Gastrocnemius medialis (tissue), 4 donors: ENCODE measurements at regions not wholly inside any gene's neighbourhood (a gene's known extent, or its start where the extent isn't known, plus 50 kb on each side); places are given as distances from the start of the nearest gene placed in this dataset.

Experiments
- ATAC-seq, 2 donors: fragments of 150-250 bp; one replicate each; pipeline ENCODE4 v1.9.1; 2016
- DNase-seq, 2 donors: peaks; one replicate each; pipeline ENCODE4 v3.0.0-alpha.2; 2019
- H3K27ac ChIP-seq, 4 donors: fragments of 200-600 bp; sonication (generic); 1 replicate in 1 of 4; 2 replicates in 3 of 4; pipeline ENCODE4 v1.5.1; 2016 to 2018; ENCODE audit warnings: mild to moderate bottlenecking in 2 of 4, moderate library complexity in 1 of 4
- H3K27me3 ChIP-seq, 3 donors: fragments of 200-600 bp; sonication (generic) in 2 of 3; 1 replicate in 1 of 3; 2 replicates in 2 of 3; pipeline versions ENCODE4 v1.5.1 to v1.6.0; 2016 to 2019; ENCODE audit warnings: mild to moderate bottlenecking in 1 of 3, moderate library complexity in 1 of 3
- H3K36me3 ChIP-seq, 2 donors: fragments of 200-600 bp; sonication (generic) in 1 of 2; one replicate each; pipeline ENCODE4 v1.5.1; 2017 to 2018
- H3K4me1 ChIP-seq, 2 donors: fragments of 200-600 bp; sonication (generic) in 1 of 2; one replicate each; pipeline ENCODE4 v1.5.1; 2016 to 2017; ENCODE audit warnings: mild to moderate bottlenecking in 2 of 2
- H3K4me3 ChIP-seq, 4 donors: fragments of 200-600 bp; sonication (generic) in 3 of 4; 1 replicate in 1 of 4; 2 replicates in 3 of 4; pipeline ENCODE4 v1.5.1; 2016 to 2019; ENCODE audit warnings: mild to moderate bottlenecking in 2 of 4
- H3K9me3 ChIP-seq, 3 donors: fragments of 200-600 bp; sonication (generic) in 2 of 3; 1 replicate in 1 of 3; 2 replicates in 2 of 3; pipeline ENCODE4 v1.5.1; 2016 to 2019
- POLR2A ChIP-seq, 2 donors: fragments of 450-650 bp; IDR thresholded peaks; one replicate each; pipeline ENCODE4 v1.6.1; 2017; ENCODE audit warnings: antibody characterized with exemption in 2 of 2, mild to moderate bottlenecking in 2 of 2, moderate library complexity in 2 of 2
- in situ Hi-C, 4 donors: fragments of 200-750 bp; cut with MboI; loops; one replicate each; pipeline versions ENCODE4 v1.15.0 to v1.8.0; 2017; ENCODE audit warnings: low sequenced_read_pairs in 4 of 4
- intact Hi-C: fragments of 100-400 bp; cut with DNase I; formaldehyde crosslinking; loops from one replicate; pipeline ENCODE4 v1.15.1; 2023; ENCODE audit warnings: low total_unique reads
- TF ChIP-seq, protein P1 (sequence below), 5 experiments: fragments of 450-650 bp in 3 of 5; fragments of 200-600 bp in 2 of 5; sonication (generic) in 2 of 5; IDR thresholded peaks in 4 of 5; conservative IDR thresholded peaks in 1 of 5; 1 replicate in 4 of 5; 2 replicates in 1 of 5; pipeline ENCODE4 v1.5.1; 2016 to 2019; ENCODE audit warnings: antibody characterized with exemption in 5 of 5, mild to moderate bottlenecking in 3 of 5, moderate library complexity in 3 of 5

DNA sequence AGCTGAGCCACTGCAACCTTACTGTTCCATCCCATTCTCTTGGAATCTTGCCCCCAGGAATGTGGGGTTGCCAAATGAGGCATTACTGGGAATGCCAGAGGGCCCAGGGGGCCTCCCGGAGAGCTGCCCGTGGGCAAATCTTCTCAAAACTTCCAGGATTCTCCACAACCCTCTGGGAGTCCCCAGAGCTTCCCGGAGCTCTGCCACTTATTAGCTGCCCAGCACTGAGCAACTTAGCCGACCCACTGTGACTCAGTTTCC, 306.0 kb downstream of the FOXL1 start:
- H3K9me3 ChIP-seq = no peaks in the 10 kb centered on the region
- no peaks in the 10 kb centered on the region for H3K36me3 ChIP-seq
- ATAC-seq = no peak
- in situ Hi-C loops (no loop called here), intact Hi-C loops (no loop called here)
- DNase-seq = no peak
- TF ChIP-seq, protein P1, sequence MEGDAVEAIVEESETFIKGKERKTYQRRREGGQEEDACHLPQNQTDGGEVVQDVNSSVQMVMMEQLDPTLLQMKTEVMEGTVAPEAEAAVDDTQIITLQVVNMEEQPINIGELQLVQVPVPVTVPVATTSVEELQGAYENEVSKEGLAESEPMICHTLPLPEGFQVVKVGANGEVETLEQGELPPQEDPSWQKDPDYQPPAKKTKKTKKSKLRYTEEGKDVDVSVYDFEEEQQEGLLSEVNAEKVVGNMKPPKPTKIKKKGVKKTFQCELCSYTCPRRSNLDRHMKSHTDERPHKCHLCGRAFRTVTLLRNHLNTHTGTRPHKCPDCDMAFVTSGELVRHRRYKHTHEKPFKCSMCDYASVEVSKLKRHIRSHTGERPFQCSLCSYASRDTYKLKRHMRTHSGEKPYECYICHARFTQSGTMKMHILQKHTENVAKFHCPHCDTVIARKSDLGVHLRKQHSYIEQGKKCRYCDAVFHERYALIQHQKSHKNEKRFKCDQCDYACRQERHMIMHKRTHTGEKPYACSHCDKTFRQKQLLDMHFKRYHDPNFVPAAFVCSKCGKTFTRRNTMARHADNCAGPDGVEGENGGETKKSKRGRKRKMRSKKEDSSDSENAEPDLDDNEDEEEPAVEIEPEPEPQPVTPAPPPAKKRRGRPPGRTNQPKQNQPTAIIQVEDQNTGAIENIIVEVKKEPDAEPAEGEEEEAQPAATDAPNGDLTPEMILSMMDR (IDR thresholded peaks at IDR 0.05 in 4 of 5, conservative IDR thresholded peaks at IDR 0.05 in 1 of 5) = no peak
- TF ChIP-seq POLR2A (IDR thresholded peaks at IDR 0.05) = no peak
- no peak overlapping the region for H3K27ac ChIP-seq
- no peak overlapping the region for H3K4me3 ChIP-seq
- H3K4me1 ChIP-seq = peaks cover 0 to 6% of the 10 kb centered on the region in 2 donors
- peaks cover 0 to 12% (median 0%) of the 10 kb centered on the region in 3 donors for H3K27me3 ChIP-seq

DNA sequence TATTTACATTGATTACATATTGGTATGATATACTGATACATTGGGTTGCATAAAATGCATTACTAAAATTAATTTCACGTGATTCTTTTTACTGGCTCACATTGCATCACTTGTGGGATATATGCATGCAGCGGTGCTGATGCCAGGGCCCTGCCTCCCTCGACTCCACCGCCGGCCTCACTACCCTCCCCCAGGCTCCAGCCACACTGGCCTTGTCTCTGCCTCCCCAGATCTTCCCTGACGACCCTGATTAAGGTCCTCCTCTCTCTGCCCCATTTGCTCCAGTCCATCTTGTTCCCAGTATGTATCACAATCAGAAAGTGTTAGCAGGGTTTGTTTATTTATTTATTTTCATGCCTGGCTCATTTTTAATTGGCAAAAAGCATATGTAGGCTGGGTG, 306.8 kb downstream of the FOXL1 start:
- intact Hi-C loops = no loop called here
- no peak for ATAC-seq
- Histone ChIP-seq H3K9me3 (no peaks in the 10 kb centered on the region), H3K4me3 (no peak overlapping the region), H3K36me3 (no peaks in the 10 kb centered on the region), H3K27ac (no peak overlapping the region), H3K27me3 (peaks cover 0 to 9% (median 0%) of the 10 kb centered on the region in 3 donors), H3K4me1 (peaks cover 0 to 6% of the 10 kb centered on the region in 2 donors)
- no peak for DNase-seq
- TF ChIP-seq POLR2A (IDR thresholded peaks at IDR 0.05) = no peak
- TF ChIP-seq, protein P1 (IDR thresholded peaks at IDR 0.05 in 4 of 5, conservative IDR thresholded peaks at IDR 0.05 in 1 of 5) = no peak
- in situ Hi-C loops = no loop called here

DNA sequence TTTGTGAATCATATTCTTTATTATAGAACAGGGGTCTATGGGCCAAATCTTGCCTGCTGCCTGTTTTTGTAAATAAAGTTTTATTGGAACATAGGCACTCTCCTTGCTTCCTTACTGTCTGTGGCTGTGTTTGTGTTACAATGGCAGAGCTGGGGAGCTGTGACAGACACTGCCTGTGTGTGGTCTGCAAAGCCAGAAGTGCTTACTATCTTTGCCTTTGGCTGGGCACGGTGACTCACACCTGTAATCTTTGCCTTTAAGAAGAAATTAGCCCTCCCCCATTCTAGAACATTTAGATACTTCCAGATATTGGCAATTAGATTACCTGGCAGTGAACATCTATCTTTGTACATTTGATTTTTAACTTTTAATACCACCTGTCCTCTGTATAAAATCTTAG, 308.3 kb downstream of the FOXL1 start:
- no peaks in the 10 kb centered on the region for H3K9me3 ChIP-seq
- H3K36me3 ChIP-seq = no peaks in the 10 kb centered on the region
- peaks cover 0 to 6% of the 10 kb centered on the region in 2 donors for H3K4me1 ChIP-seq
- intact Hi-C loops = no loop called here
- in situ Hi-C loops = no loop called here
- H3K4me3 ChIP-seq = no peak overlapping the region
- DNase-seq (no peak), ATAC-seq (no peak)
- no peak for TF ChIP-seq POLR2A (IDR thresholded peaks at IDR 0.05)
- TF ChIP-seq, protein P1 (IDR thresholded peaks at IDR 0.05 in 4 of 5, conservative IDR thresholded peaks at IDR 0.05 in 1 of 5) = no peak
- H3K27ac ChIP-seq = no peak overlapping the region
- H3K27me3 ChIP-seq = peaks cover 0 to 11% (median 6%) of the 10 kb centered on the region in 3 donors

DNA sequence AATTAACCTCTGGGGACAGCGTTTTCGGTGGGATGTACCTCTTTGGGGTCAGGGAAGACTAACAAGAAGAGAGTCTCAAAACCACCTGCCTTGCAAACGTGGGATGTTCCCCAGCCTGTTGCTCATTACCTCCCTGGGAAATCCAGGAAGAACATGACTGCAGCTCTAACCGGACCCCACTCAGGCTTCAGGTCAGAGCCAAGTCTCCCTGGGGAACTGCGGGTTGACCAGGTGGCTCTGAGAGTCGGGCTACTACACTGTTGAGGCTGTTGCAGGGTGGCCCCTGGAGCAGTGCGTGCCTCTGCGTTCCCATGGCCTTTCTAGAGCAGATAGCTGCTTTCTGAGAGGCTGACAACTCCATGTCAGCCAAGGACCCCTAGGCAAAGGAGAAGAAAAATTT, 309.1 kb downstream of the FOXL1 start:
- TF ChIP-seq POLR2A (IDR thresholded peaks at IDR 0.05) = no peak
- TF ChIP-seq, protein P1 (IDR thresholded peaks at IDR 0.05 in 4 of 5, conservative IDR thresholded peaks at IDR 0.05 in 1 of 5) = no peak
- H3K27ac ChIP-seq = no peak overlapping the region
- peaks cover 0 to 14% (median 6%) of the 10 kb centered on the region in 3 donors for H3K27me3 ChIP-seq
- ATAC-seq (no peak), DNase-seq (no peak)
- H3K4me3 ChIP-seq = no peak overlapping the region
- in situ Hi-C loops = no loop called here
- H3K36me3 ChIP-seq = no peaks in the 10 kb centered on the region
- H3K9me3 ChIP-seq = no peaks in the 10 kb centered on the region
- peaks cover 6 to 9% of the 10 kb centered on the region in 2 donors for H3K4me1 ChIP-seq
- intact Hi-C loops = no loop called here
